HEK293 (cell line): ENCODE measurements at regions not wholly inside any gene's neighbourhood (a gene's known extent, or its start where the extent isn't known, plus 50 kb on each side); places are given as distances from the start of the nearest gene placed in this dataset.

ENCODE experiments used
- CTCF ChIA-PET: fragments of 350-600 bp; formaldehyde crosslinking; extraction: SDS; loops from one replicate; lab custom pipeline; 2021; ENCODE audit warnings: antibody characterized with exemption; lab: Yijun Ruan, JAX
- POLR2A ChIA-PET: fragments of 300-600 bp; formaldehyde crosslinking; extraction: SDS; loops from one replicate; lab custom pipeline; 2020; ENCODE audit warnings: antibody characterized with exemption, inconsistent platforms; lab: Yijun Ruan, JAX
- H3K27ac ChIP-seq: fragments of 200-500 bp; sonication (Bioruptor generic); 2 replicates; pipeline ENCODE4 v1.5.1; 2014; ENCODE audit warnings: low read depth, low read length, control low read depth, inconsistent platforms; ENCODE audit errors: extremely low read depth
- H3K36me3 ChIP-seq, 2 experiments: fragments of 200-500 bp in 1 of 2; sonication (Bioruptor generic) in 1 of 2; 1 replicate in 1 of 2; 2 replicates in 1 of 2; pipeline ENCODE4 v1.5.1; 2014 to 2017; ENCODE audit warnings: inconsistent platforms in 2 of 2, low read length in 2 of 2; ENCODE audit not compliant: control insufficient read depth in 2 of 2, insufficient read depth in 1 of 2
- H3K4me1 ChIP-seq: fragments of 200-500 bp; sonication (Bioruptor generic); 2 replicates; pipeline ENCODE4 v1.5.1; 2014; ENCODE audit warnings: mild to moderate bottlenecking, low read length, inconsistent platforms; ENCODE audit not compliant: control insufficient read depth, insufficient read depth
- H3K4me3 ChIP-seq: 2 replicates; pipeline ENCODE4 v1.5.1; 2011; ENCODE audit warnings: low read depth, mild to moderate bottlenecking, control low read depth, low read length, moderate library complexity
- H3K9me3 ChIP-seq: fragments of 200-500 bp; sonication (Bioruptor generic); 2 replicates; pipeline ENCODE4 v1.5.1; 2014; ENCODE audit warnings: low read depth, low read length, inconsistent platforms; ENCODE audit not compliant: control insufficient read depth, insufficient read depth
- AEBP2 ChIP-seq: fragments of 450-650 bp; formaldehyde crosslinking; IDR thresholded peaks from 2 replicates; pipeline ENCODE4 v1.5.1; 2016; ENCODE audit warnings: missing biosample characterization, missing genetic modification characterization, borderline replicate concordance
- GLIS2 ChIP-seq: fragments of 450-650 bp; formaldehyde crosslinking; IDR thresholded peaks from 2 replicates; pipeline ENCODE4 v1.5.1; 2016; ENCODE audit warnings: missing biosample characterization, missing genetic modification characterization
- KLF7 ChIP-seq: fragments of 450-650 bp; formaldehyde crosslinking; IDR thresholded peaks from 2 replicates; pipeline ENCODE4 v1.5.1; 2016; ENCODE audit warnings: missing biosample characterization, missing genetic modification characterization, borderline replicate concordance
- KLF9 ChIP-seq: fragments of 450-650 bp; formaldehyde crosslinking; IDR thresholded peaks from 2 replicates; pipeline ENCODE4 v1.5.1; 2016; ENCODE audit warnings: missing biosample characterization, missing genetic modification characterization, low read depth
- SCRT2 ChIP-seq: fragments of 450-650 bp; formaldehyde crosslinking; IDR thresholded peaks from 2 replicates; pipeline ENCODE4 v1.5.1; 2016; ENCODE audit warnings: missing biosample characterization, missing genetic modification characterization
- ZBTB10 ChIP-seq: fragments of 450-650 bp; formaldehyde crosslinking; IDR thresholded peaks from 2 replicates; pipeline ENCODE4 v1.5.1; 2016; ENCODE audit warnings: missing biosample characterization, missing genetic modification characterization
- ZBTB26 ChIP-seq: fragments of 450-650 bp; formaldehyde crosslinking; optimal IDR thresholded peaks from 2 replicates; pipeline ENCODE3; 2016; ENCODE audit warnings: missing biosample characterization, mild to moderate bottlenecking, missing genetic modification characterization
- ZBTB44 ChIP-seq: fragments of 450-650 bp; IDR thresholded peaks from 2 replicates; pipeline ENCODE4 v1.5.1; 2018; ENCODE audit warnings: missing biosample characterization, mild to moderate bottlenecking, missing genetic modification characterization
- ZBTB48 ChIP-seq: fragments of 450-650 bp; formaldehyde crosslinking; IDR thresholded peaks from 2 replicates; pipeline ENCODE4 v1.5.1; 2016; ENCODE audit warnings: missing biosample characterization, missing genetic modification characterization
- ZBTB49 ChIP-seq: fragments of 450-650 bp; formaldehyde crosslinking; IDR thresholded peaks from 2 replicates; pipeline ENCODE4 v1.5.1; 2016; ENCODE audit warnings: missing biosample characterization, missing genetic modification characterization, low read depth
- ZNF138 ChIP-seq: fragments of 450-650 bp; formaldehyde crosslinking; IDR thresholded peaks from 2 replicates; pipeline ENCODE4 v1.5.1; 2016; ENCODE audit warnings: missing biosample characterization, missing genetic modification characterization, borderline replicate concordance
- ZNF280C ChIP-seq: fragments of 450-650 bp; formaldehyde crosslinking; IDR thresholded peaks from 2 replicates; pipeline ENCODE4 v1.5.1; 2016; ENCODE audit warnings: missing biosample characterization, missing genetic modification characterization
- ZNF404 ChIP-seq: fragments of 450-650 bp; formaldehyde crosslinking; IDR thresholded peaks from 2 replicates; pipeline ENCODE4 v1.5.1; 2017; ENCODE audit warnings: missing biosample characterization, missing genetic modification characterization
- ZNF501 ChIP-seq: fragments of 450-650 bp; formaldehyde crosslinking; IDR thresholded peaks from 2 replicates; pipeline ENCODE4 v1.5.1; 2016; ENCODE audit warnings: missing biosample characterization, missing genetic modification characterization
- ZNF658 ChIP-seq: fragments of 450-650 bp; formaldehyde crosslinking; IDR thresholded peaks from 2 replicates; pipeline ENCODE4; 2016; ENCODE audit warnings: missing biosample characterization, missing genetic modification characterization
- ZNF701 ChIP-seq: fragments of 450-650 bp; formaldehyde crosslinking; IDR thresholded peaks from 2 replicates; pipeline ENCODE4 v1.5.1; 2016; ENCODE audit warnings: missing biosample characterization, missing genetic modification characterization
- ZXDB ChIP-seq: fragments of 450-650 bp; formaldehyde crosslinking; IDR thresholded peaks from 2 replicates; pipeline ENCODE4 v1.5.1; 2016; ENCODE audit warnings: missing biosample characterization, missing genetic modification characterization
- TF ChIP-seq, protein P1 (sequence below): fragments of 450-650 bp; formaldehyde crosslinking; IDR thresholded peaks from 2 replicates; pipeline ENCODE4; 2016; ENCODE audit warnings: missing biosample characterization, missing genetic modification characterization
- TF ChIP-seq, protein P2 (sequence below): IDR thresholded peaks from 2 replicates; pipeline ENCODE4 v1.6.1; 2011; ENCODE audit warnings: mild to moderate bottlenecking, low read depth, low read length, borderline replicate concordance

DNA sequence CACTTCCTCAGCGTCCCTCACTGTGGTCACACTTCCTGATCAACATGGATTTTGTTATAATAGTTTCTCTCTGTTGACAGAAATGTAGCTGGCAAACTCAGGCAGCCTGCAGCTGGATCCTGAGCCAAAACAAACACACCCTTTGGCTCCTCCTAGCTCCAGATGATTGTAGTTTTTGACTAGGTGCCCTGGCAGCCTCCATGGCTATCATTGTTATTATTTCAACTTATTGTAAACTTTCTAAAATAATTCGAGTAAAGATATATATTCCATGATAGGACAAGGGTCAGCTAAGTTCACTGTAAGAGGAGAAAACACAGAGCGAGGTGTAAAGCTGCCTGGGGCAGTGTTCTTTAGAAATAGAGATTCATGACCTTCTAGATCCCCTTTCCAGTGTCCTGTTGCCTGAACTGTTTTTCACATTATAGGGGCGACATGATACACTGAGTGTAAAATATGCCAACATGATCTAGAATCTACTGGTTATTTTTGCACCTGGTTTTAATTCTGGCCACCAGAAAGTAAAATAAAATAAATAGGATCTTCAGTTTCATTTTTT lies 98.2 kb upstream of the HDGFL1 start (continued):
- TF ChIP-seq ZBTB44, result peak; percentile 86
- 0 out of 2 replicates have a peak, but pooled peaks have one; percentile 45 for TF ChIP-seq ZXDB (tag by site-specific recombination)
- TF ChIP-seq, protein P1, sequence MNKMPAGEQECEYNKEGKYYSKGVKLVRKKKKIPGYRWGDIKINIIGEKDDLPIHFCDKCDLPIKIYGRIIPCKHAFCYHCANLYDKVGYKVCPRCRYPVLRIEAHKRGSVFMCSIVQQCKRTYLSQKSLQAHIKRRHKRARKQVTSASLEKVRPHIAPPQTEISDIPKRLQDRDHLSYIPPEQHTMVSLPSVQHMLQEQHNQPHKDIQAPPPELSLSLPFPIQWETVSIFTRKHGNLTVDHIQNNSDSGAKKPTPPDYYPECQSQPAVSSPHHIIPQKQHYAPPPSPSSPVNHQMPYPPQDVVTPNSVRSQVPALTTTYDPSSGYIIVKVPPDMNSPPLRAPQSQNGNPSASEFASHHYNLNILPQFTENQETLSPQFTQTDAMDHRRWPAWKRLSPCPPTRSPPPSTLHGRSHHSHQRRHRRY (tag by site-specific recombination), result no peak

- Histone ChIP-seq H3K27ac (no peak overlapping the region; the same call in 1 of the 2 replicates), H3K9me3 (no peaks in the 10 kb centered on the region), H3K4me3 (no peak overlapping the region), H3K36me3 (no peaks in the 10 kb centered on the region), H3K4me1 (peaks cover 8% of the 10 kb centered on the region; the same call in 1 of the 2 replicates)
- POLR2A ChIA-PET, result interaction anchor here (1.5 kb wide), 1 partner anchor 878 kb away, joined by 6 read pairs; the partner anchor contains the start of gene SOX4
- CTCF ChIA-PET, result interaction anchor here (0.5 to 1.1 kb wide), 3 partner anchors 36 to 1917 kb away, joined by 3 to 4 read pairs (median 3); no protein-coding TSS in a partner anchor
- TF ChIP-seq, protein P1 (tag by site-specific recombination), result no peak
- TF ChIP-seq ZBTB10 (tag by site-specific recombination), result no peak
- TF ChIP-seq AEBP2, result no peak
- no peak for TF ChIP-seq ZBTB48 (tag by site-specific recombination)
- TF ChIP-seq ZNF501 (tag by site-specific recombination), result no peak
- no peak for TF ChIP-seq ZBTB49 (tag by site-specific recombination)
- TF ChIP-seq ZNF404 (tag by site-specific recombination), result no peak
- TF ChIP-seq KLF9 (tag by site-specific recombination), result no peak
- no peak for TF ChIP-seq ZBTB26 (tag by site-specific recombination)
- TF ChIP-seq ZNF280C (tag by site-specific recombination), result no peak
- no peak for TF ChIP-seq SCRT2
- no peak for TF ChIP-seq GLIS2
- TF ChIP-seq KLF7 (tag by site-specific recombination), result no peak
- TF ChIP-seq, protein P2, sequence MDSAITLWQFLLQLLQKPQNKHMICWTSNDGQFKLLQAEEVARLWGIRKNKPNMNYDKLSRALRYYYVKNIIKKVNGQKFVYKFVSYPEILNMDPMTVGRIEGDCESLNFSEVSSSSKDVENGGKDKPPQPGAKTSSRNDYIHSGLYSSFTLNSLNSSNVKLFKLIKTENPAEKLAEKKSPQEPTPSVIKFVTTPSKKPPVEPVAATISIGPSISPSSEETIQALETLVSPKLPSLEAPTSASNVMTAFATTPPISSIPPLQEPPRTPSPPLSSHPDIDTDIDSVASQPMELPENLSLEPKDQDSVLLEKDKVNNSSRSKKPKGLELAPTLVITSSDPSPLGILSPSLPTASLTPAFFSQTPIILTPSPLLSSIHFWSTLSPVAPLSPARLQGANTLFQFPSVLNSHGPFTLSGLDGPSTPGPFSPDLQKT, result no peak
- TF ChIP-seq ZNF701 (tag by site-specific recombination), result no peak
- no peak for TF ChIP-seq ZNF138 (tag by site-specific recombination)
- no peak for TF ChIP-seq ZNF658 (tag by site-specific recombination)
Measured at GRCh38 chr6:22471746-22472145, 97.6 kb upstream of the HDGFL1 start.
